ENCODE measurements at regions not wholly inside any gene's neighbourhood (a gene's known extent, or its start where the extent isn't known, plus 50 kb on each side); places are given as distances from the start of the nearest gene placed in this dataset.
"Not testable (repeated sequence)": the region's sequence is repeated elsewhere in the genome, so short reads cannot be mapped to it uniquely, and the experiment has no call there.

DNA sequence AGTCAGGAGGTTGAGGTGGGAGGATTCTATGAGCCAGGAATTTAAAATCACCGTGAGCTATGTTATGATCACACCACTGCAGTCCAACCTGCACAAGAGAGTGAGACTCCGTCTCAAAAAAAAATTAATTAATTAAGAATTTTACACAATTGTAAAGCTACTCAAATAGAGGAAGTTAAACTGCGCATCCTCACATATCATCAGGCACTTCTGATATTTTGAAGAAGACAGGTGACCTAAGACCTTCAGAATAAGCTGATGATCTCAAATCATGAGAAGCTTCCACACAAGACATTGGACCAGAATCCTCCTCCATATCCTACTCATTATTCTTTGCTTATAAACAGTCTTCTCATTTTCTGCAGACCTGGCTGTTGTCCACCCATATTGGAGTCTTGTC is 800.9 kb downstream of the TMEM121 start:
- 2% methylated on average over 3 of the region's 3 CpGs for WGBS (ENCODE audit: low lambda C conversion rate)
- CTCF ChIA-PET (ENCODE audit: low intra/inter-chr PET ratio, low total read pairs) = no interaction called here

DNA sequence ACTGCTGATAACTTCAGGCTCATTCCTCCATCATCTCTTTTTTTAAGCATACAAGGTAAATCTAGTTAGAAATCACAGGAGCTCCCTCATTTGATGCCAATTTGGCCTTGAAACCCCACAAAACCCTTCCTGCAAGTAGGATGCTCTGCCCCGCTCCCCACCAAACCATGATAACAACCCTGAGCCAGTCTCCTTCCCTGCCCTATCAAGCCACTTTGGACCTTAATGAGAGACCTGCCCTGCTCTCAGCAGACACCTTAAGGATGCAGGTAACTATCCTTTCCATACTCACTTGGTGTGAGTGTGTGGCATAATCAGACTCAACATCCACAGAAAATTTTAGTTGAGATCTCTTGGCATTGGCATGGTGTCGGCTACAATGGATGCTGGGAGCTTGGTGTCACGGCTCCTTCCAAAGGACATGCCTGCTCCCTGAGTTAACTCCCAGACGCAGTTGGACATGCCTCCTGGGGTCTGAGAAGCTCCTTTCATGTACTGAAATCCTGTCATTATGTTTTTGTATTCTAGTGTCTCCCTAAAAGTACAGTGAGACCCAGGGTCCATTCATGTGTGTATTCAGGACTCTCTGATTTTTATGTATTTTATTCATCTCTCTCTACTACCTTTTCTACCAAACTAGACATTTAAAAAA is 801.4 kb downstream of the TMEM121 start:
- in situ Hi-C loops (cut with HindIII; ENCODE audit: extremely low pct_ligation_motif_present, low pct_unique_long_range_greater_than_20kb) = not testable (repeated sequence)

More for the DNA sequence above, 800.9 kb downstream of the TMEM121 start:
- Histone ChIP-seq H3K79me2 (ENCODE audit: insufficient read depth, low read length) (no peaks in the 10 kb centered on the region), H4K20me1 (ENCODE audit: insufficient read depth, low read length) (no peaks in the 10 kb centered on the region), H3K4me2 (ENCODE audit: low read depth, low read length) (no peak overlapping the region), H2AFZ (ENCODE audit: low read length) (no peak overlapping the region), H3K9me3 (ENCODE audit: low read length) (no peaks in the 10 kb centered on the region), H3K36me3 (replicated peaks in 1 of 2; ENCODE audit: control insufficient read depth in 1 of 2, insufficient read depth in 2 of 2, low read length in 2 of 2) (no peaks in the 10 kb centered on the region), H3K27ac (ENCODE audit: extremely low read length, insufficient read depth, low read length) (no peak overlapping the region), H3K9ac (ENCODE audit: insufficient read depth, low read depth, low read length) (no peak overlapping the region), H3K27me3 (ENCODE audit: control insufficient read depth in 1 of 2, insufficient read depth in 2 of 2, low read length in 2 of 2) (peaks cover 0 to 7% of the 10 kb centered on the region in 2 experiments; a peak in 1 of 5 replicates), H3K4me3 (replicated peaks in 1 of 3; ENCODE audit: insufficient read depth in 1 of 3, low read depth in 2 of 3, low read length in 3 of 3) (no peak overlapping the region), H3K4me1 (ENCODE audit: insufficient read depth, low read length) (no peaks in the 10 kb centered on the region)
- in situ Hi-C loops (cut with HindIII; ENCODE audit: extremely low pct_ligation_motif_present, low pct_unique_long_range_greater_than_20kb) = no loop called here
- ATAC-seq = no peak
- DNase-seq (ENCODE audit: low spot score) = no peak
- TF ChIP-seq ZC3H4 (CRISPR knock-in tag; IDR thresholded peaks at IDR 0.05; ENCODE audit: borderline replicate concordance) = no peak
- TF ChIP-seq SKI (IDR thresholded peaks at IDR 0.05; ENCODE audit: partially characterized antibody) = no peak
- TF ChIP-seq, protein P1, sequence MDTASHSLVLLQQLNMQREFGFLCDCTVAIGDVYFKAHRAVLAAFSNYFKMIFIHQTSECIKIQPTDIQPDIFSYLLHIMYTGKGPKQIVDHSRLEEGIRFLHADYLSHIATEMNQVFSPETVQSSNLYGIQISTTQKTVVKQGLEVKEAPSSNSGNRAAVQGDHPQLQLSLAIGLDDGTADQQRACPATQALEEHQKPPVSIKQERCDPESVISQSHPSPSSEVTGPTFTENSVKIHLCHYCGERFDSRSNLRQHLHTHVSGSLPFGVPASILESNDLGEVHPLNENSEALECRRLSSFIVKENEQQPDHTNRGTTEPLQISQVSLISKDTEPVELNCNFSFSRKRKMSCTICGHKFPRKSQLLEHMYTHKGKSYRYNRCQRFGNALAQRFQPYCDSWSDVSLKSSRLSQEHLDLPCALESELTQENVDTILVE (CRISPR knock-in tag; IDR thresholded peaks at IDR 0.05) = no peak
- TF ChIP-seq AGO1 (IDR thresholded peaks at IDR 0.05; ENCODE audit: low read depth, low read length, poor library complexity, severe bottlenecking) = no peak
- TF ChIP-seq E2F2 (CRISPR knock-in tag; IDR thresholded peaks at IDR 0.05; ENCODE audit: borderline replicate concordance) = no peak
- no peak for TF ChIP-seq ARHGAP35 (CRISPR knock-in tag; IDR thresholded peaks at IDR 0.05; ENCODE audit: borderline replicate concordance)
- intact Hi-C loops (cut with micrococcal nuclease; ENCODE audit: unreplicated experiment) = no loop called here
- POLR2A ChIA-PET = interaction anchor here (0.7 kb wide), 1 partner anchor 25 kb away, joined by 3 read pairs; no protein-coding TSS in a partner anchor
- no peak for FAIRE-seq
- BruUV-seq (replicated peaks) = no TSS peak

DNA sequence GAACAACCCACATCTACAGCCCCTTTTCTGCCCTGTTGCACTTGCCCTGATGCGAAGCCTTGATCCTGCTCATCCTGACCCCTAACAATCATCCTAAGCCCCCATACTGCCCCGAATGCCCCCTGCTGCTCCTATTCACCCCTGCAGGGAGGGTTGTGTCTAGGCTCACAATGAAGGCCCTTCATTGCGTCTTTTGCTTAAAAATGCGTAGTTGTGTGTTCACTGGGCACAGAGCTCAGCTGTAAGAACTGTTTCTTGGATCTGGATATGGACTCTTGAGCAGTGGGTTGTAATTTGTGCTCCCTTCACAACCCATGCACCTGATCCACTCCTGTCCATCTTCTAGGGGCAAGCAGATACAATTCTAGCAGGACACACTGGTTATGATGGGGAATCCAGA is 802.9 kb downstream of the TMEM121 start:
- H4K20me1 ChIP-seq (ENCODE audit: insufficient read depth, low read length); H3K4me1 ChIP-seq (ENCODE audit: insufficient read depth, low read length); H3K9ac ChIP-seq (ENCODE audit: insufficient read depth, low read depth, low read length); H2AFZ ChIP-seq (ENCODE audit: low read length); POLR2A ChIA-PET; ATAC-seq; FAIRE-seq; in situ Hi-C loops (cut with HindIII; ENCODE audit: extremely low pct_ligation_motif_present, low pct_unique_long_range_greater_than_20kb); H3K27me3 ChIP-seq (ENCODE audit: control insufficient read depth in 1 of 2, insufficient read depth in 2 of 2, low read length in 2 of 2); H3K79me2 ChIP-seq (ENCODE audit: insufficient read depth, low read length); H3K27ac ChIP-seq (ENCODE audit: extremely low read length, insufficient read depth, low read length); H3K36me3 ChIP-seq (replicated peaks in 1 of 2; ENCODE audit: control insufficient read depth in 1 of 2, insufficient read depth in 2 of 2, low read length in 2 of 2); H3K4me2 ChIP-seq (ENCODE audit: low read depth, low read length); H3K9me3 ChIP-seq (ENCODE audit: low read length); DNase-seq (ENCODE audit: low spot score); intact Hi-C loops (cut with micrococcal nuclease; ENCODE audit: unreplicated experiment); BruUV-seq (replicated peaks); H3K4me3 ChIP-seq (replicated peaks in 1 of 3; ENCODE audit: insufficient read depth in 1 of 3, low read depth in 2 of 3, low read length in 3 of 3); CTCF ChIA-PET (ENCODE audit: low intra/inter-chr PET ratio, low total read pairs): not testable (repeated sequence)
- 14% methylated on average over 4 of the region's 4 CpGs for WGBS (ENCODE audit: low lambda C conversion rate)

More for the DNA sequence above, 801.4 kb downstream of the TMEM121 start:
- DNase-seq (ENCODE audit: low spot score); H3K4me2 ChIP-seq (ENCODE audit: low read depth, low read length); H4K20me1 ChIP-seq (ENCODE audit: insufficient read depth, low read length); CTCF ChIA-PET (ENCODE audit: low intra/inter-chr PET ratio, low total read pairs); H3K9me3 ChIP-seq (ENCODE audit: low read length); H3K27me3 ChIP-seq (ENCODE audit: control insufficient read depth in 1 of 2, insufficient read depth in 2 of 2, low read length in 2 of 2); H2AFZ ChIP-seq (ENCODE audit: low read length); POLR2A ChIA-PET; H3K4me1 ChIP-seq (ENCODE audit: insufficient read depth, low read length); H3K4me3 ChIP-seq (replicated peaks in 1 of 3; ENCODE audit: insufficient read depth in 1 of 3, low read depth in 2 of 3, low read length in 3 of 3); H3K79me2 ChIP-seq (ENCODE audit: insufficient read depth, low read length); ATAC-seq; H3K27ac ChIP-seq (ENCODE audit: extremely low read length, insufficient read depth, low read length); intact Hi-C loops (cut with micrococcal nuclease; ENCODE audit: unreplicated experiment); H3K36me3 ChIP-seq (replicated peaks in 1 of 2; ENCODE audit: control insufficient read depth in 1 of 2, insufficient read depth in 2 of 2, low read length in 2 of 2); BruUV-seq (replicated peaks); H3K9ac ChIP-seq (ENCODE audit: insufficient read depth, low read depth, low read length): not testable (repeated sequence)
- peak; percentile 12 for FAIRE-seq
- WGBS (ENCODE audit: low lambda C conversion rate) = 2% methylated on average over 4 of the region's 4 CpGs

Measured in HepG2 (cell line).